Heart left ventricle (tissue), 16 donors: ENCODE measurements at regions not wholly inside any gene's neighbourhood (a gene's known extent, or its start where the extent isn't known, plus 50 kb on each side); places are given as distances from the start of the nearest gene placed in this dataset.

Experiments used
- ATAC-seq, 4 donors: fragments of 200-7000 bp; cut with Tn5 transposase; one replicate each; pipeline ENCODE4 v1.9.1; 2020 to 2022; ENCODE audit warnings: moderate library complexity in 4 of 4, mild to moderate bottlenecking in 3 of 4, moderate number of reproducible peaks in 1 of 4
- DNase-seq, 5 donors: peaks; one replicate each; pipeline ENCODE4 v3.0.0-alpha.2; 2020
- H3K27ac ChIP-seq, 12 donors: fragments of 200-600 bp; sonication (generic) in 4 of 12; one replicate each; pipeline versions ENCODE4 v1.5.0 to v1.8.0; 2016 to 2022; ENCODE audit warnings: mild to moderate bottlenecking in 2 of 12
- H3K27me3 ChIP-seq, 9 donors: fragments of 200-600 bp; sonication (generic) in 2 of 9; one replicate each; pipeline versions ENCODE4 v1.5.1 to v1.8.0; 2016 to 2022; ENCODE audit warnings: mild to moderate bottlenecking in 3 of 9
- H3K36me3 ChIP-seq, 9 donors: fragments of 200-600 bp; sonication (generic) in 2 of 9; one replicate each; pipeline versions ENCODE4 v1.5.0 to v1.8.0; 2018 to 2022; ENCODE audit warnings: mild to moderate bottlenecking in 2 of 9
- H3K4me1 ChIP-seq, 12 donors: fragments of 200-600 bp; sonication (generic) in 4 of 12; one replicate each; pipeline versions ENCODE4 v1.5.0 to v1.8.0; 2016 to 2022; ENCODE audit warnings: mild to moderate bottlenecking in 3 of 12
- H3K4me3 ChIP-seq, 12 donors: fragments of 200-600 bp; sonication (generic) in 4 of 12; one replicate each; pipeline versions ENCODE4 v1.5.0 to v1.8.0; 2017 to 2022; ENCODE audit warnings: mild to moderate bottlenecking in 9 of 12, moderate library complexity in 4 of 12
- H3K9me3 ChIP-seq, 12 donors: fragments of 200-600 bp; sonication (generic) in 4 of 12; one replicate each; pipeline versions ENCODE4 v1.5.0 to v1.8.0; 2016 to 2022; ENCODE audit warnings: mild to moderate bottlenecking in 1 of 12
- POLR2A ChIP-seq, 2 donors: fragments of 450-650 bp; IDR thresholded peaks; one replicate each; pipeline ENCODE4 v1.6.1; 2017; ENCODE audit warnings: antibody characterized with exemption in 2 of 2, mild to moderate bottlenecking in 2 of 2, moderate library complexity in 2 of 2
- WGBS, 4 donors: extraction: QIAGEN DNeasy Blood & Tissue Kit in 2 of 4; methylation state at CpG; one replicate each; pipeline versions ENCODE4 v1.1.5 to v1.1.7; 2013 to 2018; 5-methylcytosine and 5-hydroxymethylcytosine counted together
- intact Hi-C, 10 donors: fragments of 100-400 bp; cut with DNase I; formaldehyde crosslinking; loops; one replicate each; pipeline versions ENCODE4 v1.11.1 to v1.14.2; 2022
- TF ChIP-seq, protein P1 (sequence below), 12 donors: fragments of 200-600 bp; sonication (generic) in 4 of 12; IDR thresholded peaks; one replicate each; pipeline versions ENCODE4 v1.5.0 to v1.8.0; 2018 to 2022; ENCODE audit warnings: antibody characterized with exemption in 12 of 12, mild to moderate bottlenecking in 5 of 12
- donor health status: ischemic (EF 13 %, LVEDD 7.1; RV severe dilation, severe dysfunction).
- donor health status: healthy with polysubstance abuse.
- donor health status: DM: no; HTN: yes; CAD: no.
- donor health status: DM: no; HTN: no; CAD: no.
- donor health status: ischemic (EF 25% LVEDD 6.9; RV normal size, moderate dysfunction).
- donor health status: ischemic (EF 25% LVEDD 5.7; RV mildly dilated, moderate dysfunction).
- donor health status: healthy.
- donor health status: DM: yes; HTN: yes; CAD: no.
- donor health status: ischemic (EF 35%, LVEDD 5.7; RV mildly dilated, moderate dysfunction).
- donor health status: nonischemic (EF 11% LVEDD 7.7; RV severe dilation, severe dysfunction).
- donor health status: DM: yes; HTN: yes; CAD: no.
- donor health status: PGD.
- donor health status: ischemic (EF 29% LVEDD 5.4; RV normal size, mild dysfunction).
- donor health status: nonischemic (EF 23%, LVEDD 6.1; RV moderate dilation, normal function).

DNA sequence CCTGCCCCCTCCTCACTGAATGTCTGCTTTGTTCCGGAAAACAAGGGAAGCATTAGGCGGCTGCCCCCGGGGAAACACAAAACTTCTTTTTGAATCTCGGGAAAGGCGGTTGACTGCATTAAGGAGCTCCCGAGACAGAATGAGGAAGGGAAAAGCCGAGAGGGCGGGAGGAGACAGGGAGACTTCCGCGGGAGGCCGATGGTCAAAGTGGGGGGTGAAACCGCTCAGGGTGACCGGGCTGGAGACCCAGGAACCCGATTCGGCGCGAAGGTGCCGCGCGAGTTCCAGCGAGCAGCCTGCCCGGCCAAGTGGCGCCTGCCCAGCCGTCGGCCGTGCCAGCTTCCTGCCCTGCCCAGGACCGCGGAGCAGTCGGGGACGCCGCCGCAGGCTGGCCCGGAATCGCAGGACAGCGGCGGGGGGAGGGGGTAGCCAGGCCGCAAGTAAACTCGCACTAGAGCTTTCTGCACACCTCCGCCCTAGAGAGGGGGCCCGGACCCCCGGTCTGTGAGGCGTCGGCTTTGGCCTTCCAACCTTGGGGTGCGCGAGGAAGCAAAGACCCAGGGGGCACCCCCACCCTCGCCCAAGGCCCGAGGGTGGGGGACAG, 55.1 kb upstream of the BCOR start:
- TF ChIP-seq POLR2A (IDR thresholded peaks at IDR 0.05), result no peak
- TF ChIP-seq, protein P1, sequence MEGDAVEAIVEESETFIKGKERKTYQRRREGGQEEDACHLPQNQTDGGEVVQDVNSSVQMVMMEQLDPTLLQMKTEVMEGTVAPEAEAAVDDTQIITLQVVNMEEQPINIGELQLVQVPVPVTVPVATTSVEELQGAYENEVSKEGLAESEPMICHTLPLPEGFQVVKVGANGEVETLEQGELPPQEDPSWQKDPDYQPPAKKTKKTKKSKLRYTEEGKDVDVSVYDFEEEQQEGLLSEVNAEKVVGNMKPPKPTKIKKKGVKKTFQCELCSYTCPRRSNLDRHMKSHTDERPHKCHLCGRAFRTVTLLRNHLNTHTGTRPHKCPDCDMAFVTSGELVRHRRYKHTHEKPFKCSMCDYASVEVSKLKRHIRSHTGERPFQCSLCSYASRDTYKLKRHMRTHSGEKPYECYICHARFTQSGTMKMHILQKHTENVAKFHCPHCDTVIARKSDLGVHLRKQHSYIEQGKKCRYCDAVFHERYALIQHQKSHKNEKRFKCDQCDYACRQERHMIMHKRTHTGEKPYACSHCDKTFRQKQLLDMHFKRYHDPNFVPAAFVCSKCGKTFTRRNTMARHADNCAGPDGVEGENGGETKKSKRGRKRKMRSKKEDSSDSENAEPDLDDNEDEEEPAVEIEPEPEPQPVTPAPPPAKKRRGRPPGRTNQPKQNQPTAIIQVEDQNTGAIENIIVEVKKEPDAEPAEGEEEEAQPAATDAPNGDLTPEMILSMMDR (IDR thresholded peaks at IDR 0.05), result peak in 1 of 12 donors; percentile 6
- Histone ChIP-seq H3K27ac (peak overlapping the region; percentile 65 to 89 (median 81)), H3K27me3 (peaks cover 0 to 96% (median 0%) of the 10 kb centered on the region in 9 donors), H3K4me1 (peaks cover 0 to 81% (median 33%) of the 10 kb centered on the region in 12 donors), H3K9me3 (no peaks in the 10 kb centered on the region), H3K4me3 (peak overlapping the region; percentile 21 to 63 (median 50)), H3K36me3 (no peaks in the 10 kb centered on the region)
- WGBS, 4 donors, result 0 to 6% (median 3%) methylated on average over 22 to 47 of the region's 47 CpGs
- DNase-seq, result peak; percentile 49 to 79 (median 75)
- peak; percentile 29 to 64 (median 60) for ATAC-seq
- intact Hi-C loops, result loop anchor here in 8 of 10 donors (1.0 to 10.0 kb wide), 9 partner anchors 46 to 418 kb away; no protein-coding TSS in a partner anchor

GRCh38 chrX:40152173-40152711, 54.5 kb upstream of the BCOR start:
- ATAC-seq (peak; percentile 13 to 45 (median 30)), DNase-seq (peak in 3 of 5 donors; percentile 19 to 63 (median 57))
- peaks cover 0 to 87% (median 33%) of the 10 kb centered on the region in 12 donors for H3K4me1 ChIP-seq

GRCh38 chrX:40151211-40152172, 53.7 kb upstream of the BCOR start:
- intact Hi-C loops, result loop anchor here in 8 of 10 donors (5.0 to 10.0 kb wide), 8 partner anchors 44 to 417 kb away; no protein-coding TSS in a partner anchor
- TF ChIP-seq, protein P1 (IDR thresholded peaks at IDR 0.05), result no peak
- no peak for TF ChIP-seq POLR2A (IDR thresholded peaks at IDR 0.05)
- no peaks in the 10 kb centered on the region for H3K9me3 ChIP-seq
- H3K4me1 ChIP-seq, result peaks cover 0 to 93% (median 36%) of the 10 kb centered on the region in 12 donors
- H3K27ac ChIP-seq, result peak overlapping the region in 5 of 12 donors; percentile 81 to 89 (median 88)
- H3K36me3 ChIP-seq, result no peaks in the 10 kb centered on the region
- DNase-seq (peak in 2 of 5 donors; percentile 9 to 59), ATAC-seq (no peak)
- peaks cover 0 to 96% (median 0%) of the 10 kb centered on the region in 9 donors for H3K27me3 ChIP-seq
- WGBS, 4 donors, result 40 to 82% (median 67%) methylated on average over 58 to 60 of the region's 60 CpGs
- peak overlapping the region in 3 of 12 donors; percentile 48 to 54 (median 52) for H3K4me3 ChIP-seq

More at GRCh38 chrX:40152173-40152711, 54.5 kb upstream of the BCOR start:
- H3K27me3 ChIP-seq, result peaks cover 0 to 96% (median 0%) of the 10 kb centered on the region in 9 donors
- H3K9me3 ChIP-seq, result no peaks in the 10 kb centered on the region
- H3K4me3 ChIP-seq, result peak overlapping the region; percentile 4 to 63 (median 50)
- intact Hi-C loops, result loop anchor here in 8 of 10 donors (5.0 to 10.0 kb wide), 8 partner anchors 45 to 417 kb away; no protein-coding TSS in a partner anchor
- peak overlapping the region in 11 of 12 donors; percentile 73 to 89 (median 81) for H3K27ac ChIP-seq
- TF ChIP-seq, protein P1 (IDR thresholded peaks at IDR 0.05), result no peak
- TF ChIP-seq POLR2A (IDR thresholded peaks at IDR 0.05), result no peak
- no peaks in the 10 kb centered on the region for H3K36me3 ChIP-seq
- 15 to 44% (median 30%) methylated on average over 35 to 42 of the region's 42 CpGs for WGBS, 4 donors
